Adrenal gland (tissue), 5 donors: ENCODE measurements at regions not wholly inside any gene's neighbourhood (a gene's known extent, or its start where the extent isn't known, plus 50 kb on each side); places are given as distances from the start of the nearest gene placed in this dataset.

Experiments
- POLR2A ChIP-seq, 2 donors: fragments of 450-650 bp; IDR thresholded peaks; one replicate each; pipeline ENCODE4 v1.6.1; 2017; ENCODE audit warnings: antibody characterized with exemption in 2 of 2, mild to moderate bottlenecking in 2 of 2, moderate library complexity in 1 of 2
- TF ChIP-seq, protein P1 (sequence below), 6 experiments: fragments of 450-650 bp in 4 of 6; fragments of 200-600 bp in 2 of 6; sonication (generic) in 1 of 6; IDR thresholded peaks; 1 replicate in 5 of 6; 2 replicates in 1 of 6; pipeline versions ENCODE4 v1.5.1 to v1.8.0; 2016 to 2021; ENCODE audit warnings: antibody characterized with exemption in 6 of 6, mild to moderate bottlenecking in 2 of 6, moderate library complexity in 1 of 6
- donor health status: DM: no; HTN: no; CAD: no.

DNA sequence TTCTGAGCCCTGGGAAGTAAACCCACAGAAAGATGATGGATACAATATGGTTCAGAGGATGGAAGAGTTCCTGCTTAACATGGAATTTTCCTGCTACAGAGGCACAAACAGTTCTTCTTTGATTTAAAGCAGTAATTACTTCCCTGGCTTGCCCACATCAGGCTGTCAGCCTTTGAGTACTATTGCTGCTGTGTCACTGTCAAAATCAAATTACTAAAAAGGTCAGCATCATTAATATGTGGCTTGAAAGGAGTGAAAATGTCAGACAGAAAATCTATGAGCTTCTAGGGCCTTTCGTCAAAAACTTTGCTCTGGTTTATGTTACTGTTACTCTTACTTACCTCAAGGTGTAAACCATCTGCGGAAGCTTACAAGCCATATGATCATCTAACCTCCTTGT is 98.6 kb upstream of the DPT start:
- no peak for TF ChIP-seq POLR2A (IDR thresholded peaks at IDR 0.05)
- TF ChIP-seq, protein P1, sequence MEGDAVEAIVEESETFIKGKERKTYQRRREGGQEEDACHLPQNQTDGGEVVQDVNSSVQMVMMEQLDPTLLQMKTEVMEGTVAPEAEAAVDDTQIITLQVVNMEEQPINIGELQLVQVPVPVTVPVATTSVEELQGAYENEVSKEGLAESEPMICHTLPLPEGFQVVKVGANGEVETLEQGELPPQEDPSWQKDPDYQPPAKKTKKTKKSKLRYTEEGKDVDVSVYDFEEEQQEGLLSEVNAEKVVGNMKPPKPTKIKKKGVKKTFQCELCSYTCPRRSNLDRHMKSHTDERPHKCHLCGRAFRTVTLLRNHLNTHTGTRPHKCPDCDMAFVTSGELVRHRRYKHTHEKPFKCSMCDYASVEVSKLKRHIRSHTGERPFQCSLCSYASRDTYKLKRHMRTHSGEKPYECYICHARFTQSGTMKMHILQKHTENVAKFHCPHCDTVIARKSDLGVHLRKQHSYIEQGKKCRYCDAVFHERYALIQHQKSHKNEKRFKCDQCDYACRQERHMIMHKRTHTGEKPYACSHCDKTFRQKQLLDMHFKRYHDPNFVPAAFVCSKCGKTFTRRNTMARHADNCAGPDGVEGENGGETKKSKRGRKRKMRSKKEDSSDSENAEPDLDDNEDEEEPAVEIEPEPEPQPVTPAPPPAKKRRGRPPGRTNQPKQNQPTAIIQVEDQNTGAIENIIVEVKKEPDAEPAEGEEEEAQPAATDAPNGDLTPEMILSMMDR (IDR thresholded peaks at IDR 0.05): no peak
